IPS-18c (cell line): ENCODE measurements at regions not wholly inside any gene's neighbourhood (a gene's known extent, or its start where the extent isn't known, plus 50 kb on each side); places are given as distances from the start of the nearest gene placed in this dataset.

Source experiments
- H3K4me3 ChIP-seq: 2 replicates; pipeline ENCODE4 v1.7.0; 2013; ENCODE audit warnings: low read depth, mild to moderate bottlenecking, low read length, moderate library complexity; ENCODE audit not compliant: insufficient read depth
- H3K9me3 ChIP-seq: one replicate; pipeline ENCODE4 v1.6.1; 2013; ENCODE audit warnings: mild to moderate bottlenecking, low read length, moderate library complexity; ENCODE audit not compliant: control insufficient read depth, insufficient read depth

DNA sequence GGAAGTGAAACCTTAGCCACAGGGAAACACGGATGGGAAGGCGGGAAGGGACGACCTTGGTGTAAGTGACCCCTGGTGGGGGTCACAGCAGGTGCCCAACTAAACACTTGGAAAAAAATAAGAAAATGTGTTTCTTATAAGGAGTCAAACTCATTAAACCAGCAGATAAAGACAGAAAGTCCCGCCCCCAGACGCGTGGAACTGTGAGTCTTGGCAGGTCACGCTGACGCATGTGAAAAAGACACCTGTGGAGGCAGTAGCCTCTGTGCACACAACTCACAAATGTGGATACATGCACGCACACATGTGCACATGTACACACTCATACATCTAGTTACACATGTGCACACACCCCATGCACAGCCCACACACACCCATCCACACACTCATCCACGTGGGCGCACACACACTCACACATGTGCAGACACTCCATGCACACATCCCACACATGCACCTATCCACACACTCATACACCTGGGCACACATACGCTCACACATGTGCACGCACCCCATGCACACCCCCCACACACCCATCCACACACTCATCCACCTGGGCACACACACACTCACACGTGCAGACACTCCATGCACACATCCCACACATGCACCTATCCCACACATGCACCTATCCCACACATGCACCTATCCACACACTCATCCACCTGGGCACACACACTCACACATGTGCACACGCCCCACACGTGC is 432.4 kb downstream of the SOX9 start:
- Histone ChIP-seq H3K4me3 (no peak overlapping the region), H3K9me3 (peaks cover 3% of the 10 kb centered on the region)

DNA sequence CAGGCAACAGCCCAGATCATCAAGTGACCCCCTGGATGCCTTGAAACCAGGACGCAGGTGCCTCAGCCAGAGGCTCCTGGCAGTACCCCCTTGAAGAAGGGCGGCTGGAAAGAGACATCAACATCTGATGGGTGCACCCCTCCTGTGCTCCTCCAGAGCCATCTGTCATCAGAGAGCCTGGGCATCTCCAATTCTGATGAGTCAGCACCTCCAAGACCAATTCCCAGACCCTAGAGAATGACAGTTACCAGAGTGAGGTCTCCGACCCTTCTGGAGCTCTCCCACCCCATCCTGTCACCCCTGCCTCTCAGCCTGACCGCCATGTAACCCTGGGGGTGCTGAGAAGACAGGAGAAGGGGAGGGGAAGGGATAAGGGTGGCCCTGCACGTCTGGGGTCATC is 433.7 kb downstream of the SOX9 start:
- Histone ChIP-seq H3K9me3 (peaks cover 3% of the 10 kb centered on the region), H3K4me3 (no peak overlapping the region)

GRCh38 chr17:72555052-72555451 is 434.2 kb downstream of the SOX9 start:
- Histone ChIP-seq H3K9me3 (peaks cover 3% of the 10 kb centered on the region), H3K4me3 (no peak overlapping the region)

DNA sequence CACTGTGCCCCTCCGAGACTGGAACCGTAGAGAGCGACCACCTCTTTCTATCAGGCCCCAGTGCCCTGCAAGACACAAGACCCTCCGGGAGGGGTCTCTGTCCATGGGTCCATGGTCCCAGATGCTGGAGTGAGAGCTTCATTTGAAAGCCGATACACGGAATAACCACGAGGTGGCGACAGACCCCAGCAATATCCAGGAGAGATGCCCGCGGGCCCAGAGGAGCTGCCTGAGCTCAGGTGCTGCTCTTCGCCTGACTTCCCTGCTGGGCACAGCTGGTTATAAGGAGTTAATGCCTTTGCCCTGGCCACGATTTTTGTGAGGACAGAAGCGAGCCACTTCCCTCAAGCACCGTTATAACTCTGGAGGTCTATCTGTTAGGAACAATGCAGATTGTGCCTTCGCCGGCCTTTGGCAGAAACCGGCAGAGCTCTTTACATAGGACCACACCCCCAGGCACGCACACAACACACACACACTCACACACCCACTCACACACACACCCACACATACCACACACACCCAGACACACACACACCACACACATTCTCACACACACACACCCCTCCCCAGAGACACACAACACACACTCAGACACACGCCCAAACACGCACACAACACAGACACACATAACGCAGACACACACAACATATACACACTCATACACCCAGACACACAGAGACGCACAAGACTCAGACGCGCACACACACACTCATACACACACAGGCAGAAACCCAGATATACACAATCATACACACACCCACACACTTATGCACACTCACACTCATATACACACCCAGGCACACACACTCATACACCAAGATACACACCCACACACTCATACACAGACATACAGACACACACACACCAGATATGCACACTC is 436.4 kb downstream of the SOX9 start:
- Histone ChIP-seq H3K9me3 (no peaks in the 10 kb centered on the region), H3K4me3 (no peak overlapping the region)

DNA sequence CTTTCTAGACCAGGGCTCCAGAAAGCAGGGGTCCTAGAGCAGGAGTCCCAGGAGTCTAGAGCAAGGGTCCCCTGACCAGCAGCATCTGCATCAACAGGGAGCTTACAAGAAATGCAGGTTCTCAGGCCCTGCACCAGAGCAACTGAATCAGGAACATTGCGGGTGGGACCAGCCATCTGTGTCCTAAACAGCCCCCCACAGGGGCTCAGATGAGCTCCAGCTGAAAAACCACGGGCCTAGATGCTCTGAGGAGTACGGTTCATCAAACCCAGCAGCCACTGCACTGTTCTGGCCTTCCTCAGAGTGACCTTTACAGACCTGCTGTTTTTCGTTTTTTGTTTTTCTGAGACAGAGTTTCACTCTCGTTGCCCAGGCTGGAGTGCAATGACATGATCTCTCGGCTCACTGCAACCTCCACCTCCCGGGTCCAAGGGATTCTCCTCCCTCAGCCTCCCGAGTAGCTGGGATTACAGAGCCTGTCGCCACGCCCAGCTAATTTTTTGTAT is 438.2 kb downstream of the SOX9 start:
- no peak overlapping the region for H3K4me3 ChIP-seq
- no peaks in the 10 kb centered on the region for H3K9me3 ChIP-seq

DNA sequence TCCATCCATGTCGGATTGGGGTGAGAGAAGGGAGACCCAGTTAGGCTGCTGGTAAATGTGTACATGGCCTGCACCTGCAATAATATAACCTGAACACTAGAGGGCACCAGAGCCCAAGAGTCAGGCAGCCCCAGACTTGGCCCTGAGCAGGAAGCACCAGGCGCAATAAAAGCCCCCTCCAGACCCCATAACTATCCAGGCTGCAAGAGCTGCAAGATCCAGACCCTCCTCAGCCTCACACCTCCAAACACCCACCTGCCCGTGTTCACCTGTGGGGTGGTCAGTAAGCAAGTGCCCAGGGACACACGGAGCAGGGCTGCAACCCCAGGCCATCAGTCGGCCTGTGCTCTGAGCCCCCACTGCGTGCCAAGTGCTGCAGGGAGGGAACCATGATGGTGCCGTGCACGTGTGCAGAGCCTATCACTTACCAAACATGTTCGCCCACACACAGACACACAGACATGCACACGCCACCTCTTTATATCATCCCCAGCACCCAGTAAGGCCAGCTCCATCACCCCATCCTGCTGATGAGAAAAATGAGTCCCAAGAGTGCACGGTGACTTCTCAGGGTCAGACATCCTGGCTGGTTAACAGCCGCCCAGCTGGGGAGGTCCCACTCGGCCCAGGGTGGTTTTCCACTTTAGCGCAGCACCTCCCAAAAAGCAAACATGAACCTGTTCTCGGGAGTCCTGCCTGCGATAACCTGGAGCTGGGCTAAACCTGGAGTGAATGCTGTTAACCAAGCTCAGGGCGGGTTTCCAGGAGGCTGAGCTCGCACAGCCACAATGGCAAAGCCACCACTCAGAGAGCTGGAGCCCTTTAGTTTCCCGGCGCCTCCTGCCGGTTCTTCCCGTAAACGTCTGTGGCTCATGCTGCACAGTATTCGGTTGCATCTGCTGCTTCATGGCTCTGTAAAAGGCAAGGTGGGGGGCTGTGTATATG is 439.8 kb downstream of the SOX9 start:
- H3K4me3 ChIP-seq = no peak overlapping the region

DNA sequence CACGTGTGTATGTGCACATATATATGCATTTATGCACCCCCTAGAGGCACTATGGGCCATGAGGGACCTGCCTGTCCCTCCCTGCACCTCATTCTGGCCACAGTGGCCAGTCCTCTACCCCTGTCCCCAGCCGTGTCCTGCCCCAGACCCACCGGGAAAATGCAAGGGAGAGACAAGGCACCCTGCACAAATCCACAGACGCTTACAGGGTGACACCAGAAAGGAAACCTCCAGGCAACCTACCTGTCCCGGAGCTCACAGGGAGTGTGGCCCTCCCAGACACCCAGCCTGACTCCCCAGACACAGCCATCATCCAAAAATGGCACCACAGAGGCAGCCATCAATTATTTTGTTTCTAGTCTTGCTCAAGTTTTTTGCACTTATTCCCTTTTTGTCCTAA is 440.4 kb downstream of the SOX9 start:
- H3K4me3 ChIP-seq = no peak overlapping the region
- H3K9me3 ChIP-seq = no peaks in the 10 kb centered on the region

More for the DNA sequence above, 439.8 kb downstream of the SOX9 start:
- no peaks in the 10 kb centered on the region for H3K9me3 ChIP-seq

DNA sequence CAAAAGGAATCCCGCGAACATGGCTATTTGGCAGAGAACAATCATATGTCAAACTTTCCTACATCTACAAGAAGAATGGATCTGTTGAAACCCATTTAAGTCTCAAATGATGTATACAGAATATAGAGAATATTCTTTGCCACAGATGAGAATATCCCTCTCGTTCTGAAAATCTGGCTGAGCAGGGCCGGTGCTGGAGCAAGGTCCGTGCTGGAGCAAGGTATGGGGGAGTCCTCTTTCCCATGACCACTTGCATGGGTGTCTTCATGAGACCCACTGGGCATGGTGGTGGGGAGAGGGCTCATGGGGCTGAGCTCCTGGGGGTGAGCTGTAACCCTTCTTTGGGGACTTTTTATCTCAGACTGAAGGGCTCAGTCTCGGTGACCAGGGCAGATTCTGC is 440.9 kb downstream of the SOX9 start:
- Histone ChIP-seq H3K9me3 (no peaks in the 10 kb centered on the region), H3K4me3 (no peak overlapping the region)

DNA sequence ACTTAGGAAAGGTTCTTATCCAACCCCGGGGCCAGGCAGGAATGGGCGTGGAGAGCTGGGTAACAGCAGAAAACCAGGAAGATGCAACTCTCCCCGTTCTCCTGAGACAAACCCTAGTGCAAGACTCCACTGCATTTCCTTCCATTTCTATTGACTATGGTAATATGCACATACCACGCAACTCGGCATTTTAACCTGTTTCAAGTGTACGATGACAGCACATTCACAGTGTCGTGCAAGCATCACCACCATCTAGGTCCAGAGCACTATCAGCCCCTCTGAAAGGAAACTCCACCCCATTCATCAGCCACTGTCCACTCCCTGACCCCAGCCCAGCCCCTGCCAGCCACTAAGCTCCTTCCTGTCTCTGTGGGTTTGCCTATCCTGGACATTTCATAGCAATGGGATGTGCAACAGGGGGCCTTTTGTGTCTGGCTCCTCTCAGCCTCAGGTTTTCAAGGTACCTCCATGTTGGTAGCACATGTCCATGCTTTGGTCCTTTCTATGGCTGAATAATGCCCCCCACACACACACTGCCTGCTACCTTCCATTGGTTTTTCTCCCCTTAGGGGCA is 441.9 kb downstream of the SOX9 start:
- H3K4me3 ChIP-seq = no peak overlapping the region
- H3K9me3 ChIP-seq = no peaks in the 10 kb centered on the region

- no peak overlapping the region for H3K4me3 ChIP-seq
- H3K9me3 ChIP-seq = no peaks in the 10 kb centered on the region
These were observed 443.1 kb downstream of the SOX9 start for GRCh38 chr17:72563952-72564351.

DNA sequence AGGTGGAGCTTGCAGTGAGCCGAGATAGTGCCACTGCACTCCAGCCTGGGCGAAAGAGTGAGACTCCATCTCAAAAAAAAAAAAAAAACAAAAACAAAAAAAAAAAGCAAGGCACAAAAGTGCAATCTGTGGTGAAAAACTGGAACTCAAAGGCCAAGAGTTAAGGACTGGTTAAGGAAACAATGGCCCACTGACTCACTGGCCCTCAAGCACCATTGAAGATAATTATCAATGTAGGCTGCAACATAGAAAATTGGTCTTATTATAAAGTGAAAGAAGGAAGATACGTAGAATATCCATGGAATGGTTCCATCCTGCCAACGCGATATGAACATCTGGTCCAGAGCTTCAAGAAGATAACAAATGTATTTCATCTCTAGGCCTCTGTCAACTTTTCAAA is 444.2 kb downstream of the SOX9 start:
- H3K4me3 ChIP-seq = no peak overlapping the region
- no peaks in the 10 kb centered on the region for H3K9me3 ChIP-seq

DNA sequence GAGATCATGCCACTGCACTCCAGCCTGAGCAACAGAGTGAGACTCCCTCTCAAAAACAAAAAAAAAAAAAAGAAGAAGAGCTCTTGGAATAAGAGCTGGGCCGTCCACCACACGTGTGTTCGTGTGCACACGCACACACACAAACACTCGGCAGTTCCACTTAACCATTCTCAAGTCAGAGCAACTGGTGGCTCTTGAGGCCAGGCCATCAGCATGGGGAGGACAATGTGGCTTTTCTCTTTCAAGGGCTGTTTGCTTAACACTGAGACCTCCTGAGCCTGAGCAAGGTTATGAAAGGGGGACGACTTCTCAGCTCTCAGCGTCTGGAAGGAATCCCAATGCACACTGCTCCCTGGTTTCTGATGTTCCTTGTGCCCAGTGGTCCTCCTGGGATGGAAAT is 444.9 kb downstream of the SOX9 start:
- H3K9me3 ChIP-seq = no peaks in the 10 kb centered on the region
- H3K4me3 ChIP-seq = no peak overlapping the region

- Histone ChIP-seq H3K4me3 (no peak overlapping the region), H3K9me3 (no peaks in the 10 kb centered on the region)
These were observed 446.1 kb downstream of the SOX9 start for GRCh38 chr17:72566671-72567484.

DNA sequence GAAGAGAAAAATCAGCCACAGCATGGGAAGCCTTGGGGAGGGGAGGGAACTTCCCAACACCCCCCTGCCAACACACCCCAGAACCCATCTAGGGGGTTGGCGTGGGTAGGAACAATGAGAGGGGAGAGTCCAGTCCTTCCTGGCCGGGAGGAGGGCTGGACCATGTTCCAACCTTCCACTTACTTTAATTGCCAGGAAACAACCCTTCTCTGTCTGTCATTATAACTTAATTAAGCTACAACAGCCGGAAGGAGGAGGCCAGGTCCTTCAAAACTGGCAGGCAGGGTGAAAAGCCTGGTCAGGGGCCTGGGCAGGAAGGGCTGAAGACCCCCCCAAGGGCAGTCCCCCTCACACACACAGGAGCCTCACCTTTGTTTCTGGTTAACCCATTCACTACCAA is 447.0 kb downstream of the SOX9 start:
- Histone ChIP-seq H3K4me3 (no peak overlapping the region), H3K9me3 (no peaks in the 10 kb centered on the region)

DNA sequence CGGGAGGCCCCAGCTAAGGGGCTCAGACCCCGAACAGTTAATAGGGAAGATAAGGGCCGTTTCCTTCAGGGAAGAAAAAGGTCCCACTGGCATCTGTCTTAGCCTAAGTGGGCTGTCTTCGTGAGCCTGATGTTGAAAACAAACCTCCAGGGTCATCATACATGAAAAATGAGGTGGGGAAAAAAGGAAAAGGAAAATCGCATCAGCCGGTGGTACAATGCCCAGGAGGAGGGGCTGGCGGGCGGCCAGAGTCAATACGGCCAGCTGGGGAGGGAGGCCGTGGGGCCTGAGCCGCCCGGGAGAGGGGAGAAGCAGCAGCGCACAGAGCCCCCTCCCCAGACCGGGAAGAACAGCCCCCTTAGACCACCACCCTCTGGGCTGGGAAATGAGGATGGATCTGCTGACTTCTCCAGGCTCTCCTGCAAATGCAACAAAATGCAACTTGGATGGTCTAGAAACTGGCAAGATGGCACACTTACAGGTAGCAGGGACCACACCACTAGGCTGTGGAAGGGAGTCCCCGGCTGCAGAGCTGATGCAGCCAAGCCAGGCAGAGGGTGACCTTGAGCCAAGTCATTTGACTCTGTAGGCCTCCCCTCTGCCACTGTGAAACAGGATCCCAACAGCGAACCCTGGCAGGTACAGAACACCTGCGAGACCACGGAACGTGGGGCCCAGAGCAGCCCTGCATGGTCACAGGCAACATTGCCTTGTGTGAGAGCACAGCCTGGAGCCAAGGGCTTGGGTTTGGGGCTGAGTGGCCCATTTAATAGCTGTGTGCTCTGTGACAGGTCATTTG is 448.5 kb downstream of the SOX9 start:
- no peak overlapping the region for H3K4me3 ChIP-seq
- H3K9me3 ChIP-seq = no peaks in the 10 kb centered on the region
